Ureter (tissue), 1 donor: ENCODE measurements at regions not wholly inside any gene's neighbourhood (a gene's known extent, or its start where the extent isn't known, plus 50 kb on each side); places are given as distances from the start of the nearest gene placed in this dataset.

Experiments used
- DNase-seq: peaks from one replicate; pipeline ENCODE4 v3.0.0-alpha.2; 2020; ENCODE audit warnings: low spot score
- donor health status: DM: yes; HTN: yes; CAD: no.

DNA sequence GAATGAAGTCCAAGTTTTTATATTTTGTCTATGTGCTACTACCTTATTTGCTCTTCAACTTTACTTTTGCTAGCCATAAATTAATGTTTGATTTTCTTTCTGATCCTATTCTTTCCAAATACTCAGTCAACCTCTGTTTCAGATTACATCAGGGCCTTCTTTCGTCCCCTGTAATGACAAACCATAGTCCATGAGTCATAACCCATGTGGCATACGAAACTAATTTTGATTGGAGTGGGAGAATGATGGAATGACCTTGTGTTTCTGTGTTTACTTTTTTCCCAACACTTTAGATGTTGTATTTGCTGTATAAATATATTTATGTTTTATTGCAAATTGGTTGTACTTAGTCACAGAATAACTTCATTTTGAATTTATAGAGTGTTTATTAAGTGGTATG lies 1043.1 kb downstream of the DTWD2 start:
- DNase-seq, result no peak

DNA sequence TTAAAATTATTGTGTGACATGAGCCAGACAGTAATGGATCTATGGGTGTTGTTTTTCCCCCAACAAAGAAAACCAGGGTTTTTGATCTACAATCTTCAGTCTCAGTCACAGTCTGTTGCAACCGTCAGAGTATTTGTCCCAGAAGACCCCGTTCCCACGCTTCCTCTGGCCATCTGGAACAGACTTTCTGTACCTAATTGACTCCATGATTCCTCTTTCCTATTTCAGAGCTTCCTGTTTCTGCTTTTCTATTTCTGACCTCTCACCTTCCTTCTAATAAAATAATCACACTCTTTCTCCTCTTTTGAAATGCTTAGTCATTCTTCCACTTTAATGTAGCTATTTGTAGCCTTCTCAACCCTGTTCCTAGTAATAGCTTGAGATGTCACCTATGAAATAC lies 1044.8 kb downstream of the DTWD2 start:
- DNase-seq, result no peak

DNA sequence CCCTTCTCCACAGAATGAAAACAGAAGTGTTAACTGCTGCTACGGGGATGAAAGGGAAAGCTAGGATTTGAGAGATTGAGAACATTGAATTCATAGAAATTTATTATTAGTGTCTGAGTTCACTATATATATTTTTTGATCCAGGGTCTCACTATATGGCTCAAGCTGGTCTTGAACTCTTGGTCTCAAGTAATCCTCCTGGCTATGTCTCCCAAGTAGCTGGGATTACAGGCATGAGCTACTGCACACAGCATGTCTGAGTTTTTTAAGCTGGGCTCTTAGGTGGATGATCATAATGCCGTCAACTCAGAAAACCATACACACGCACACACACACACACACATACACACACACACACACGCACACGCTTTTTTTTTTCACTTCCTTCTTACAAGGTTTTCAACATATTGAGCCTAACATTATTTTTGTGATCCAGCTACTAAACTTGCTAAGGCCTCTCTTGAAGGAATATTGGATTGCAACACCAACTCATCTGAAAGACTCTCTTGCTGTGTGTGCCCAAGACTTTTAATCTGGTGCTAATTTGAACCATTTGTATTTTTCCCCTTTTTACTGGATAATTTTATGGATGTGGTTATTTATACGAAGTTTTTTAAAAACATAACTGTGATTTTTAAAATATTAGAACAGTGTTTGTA lies 1045.4 kb downstream of the DTWD2 start:
- DNase-seq, result no peak

DNA sequence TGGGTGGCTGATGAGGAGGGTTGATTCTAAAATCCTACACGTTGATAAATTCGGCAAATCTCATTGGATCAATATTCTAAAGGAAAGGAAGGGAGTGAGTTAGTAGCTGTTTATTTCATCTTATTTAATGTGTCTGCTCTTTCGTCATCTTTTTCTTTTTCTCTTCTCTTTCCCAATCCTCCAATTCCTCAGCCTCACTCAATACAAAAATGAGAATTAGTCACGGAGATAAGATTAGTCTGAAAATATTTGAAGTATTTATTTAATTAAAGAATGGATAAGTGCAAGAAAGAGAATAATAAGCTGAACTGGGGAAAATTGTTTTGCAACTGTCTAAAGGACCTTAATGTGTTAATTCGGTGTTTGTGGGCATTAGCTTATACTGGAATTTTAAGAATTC lies 1095.1 kb downstream of the DTWD2 start:
- no peak for DNase-seq

DNA sequence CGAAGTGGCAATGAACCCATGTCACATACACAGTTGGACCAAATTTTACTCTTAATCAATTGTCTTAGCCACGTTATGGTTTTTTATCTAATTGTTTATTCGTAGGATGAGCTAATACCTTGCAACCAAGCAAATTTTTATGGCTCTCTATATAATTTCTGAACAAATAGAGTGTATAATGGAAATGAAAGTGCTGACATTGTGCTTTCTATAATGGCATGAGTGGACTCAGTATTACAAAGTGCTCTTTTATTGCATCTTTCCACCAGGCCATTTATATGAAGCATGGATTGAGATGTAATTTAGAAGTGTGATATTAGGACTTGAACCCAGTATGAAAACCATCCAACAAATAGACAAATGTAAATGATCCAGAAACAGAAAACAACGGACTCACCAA lies 1096.0 kb downstream of the DTWD2 start:
- no peak for DNase-seq

DNA sequence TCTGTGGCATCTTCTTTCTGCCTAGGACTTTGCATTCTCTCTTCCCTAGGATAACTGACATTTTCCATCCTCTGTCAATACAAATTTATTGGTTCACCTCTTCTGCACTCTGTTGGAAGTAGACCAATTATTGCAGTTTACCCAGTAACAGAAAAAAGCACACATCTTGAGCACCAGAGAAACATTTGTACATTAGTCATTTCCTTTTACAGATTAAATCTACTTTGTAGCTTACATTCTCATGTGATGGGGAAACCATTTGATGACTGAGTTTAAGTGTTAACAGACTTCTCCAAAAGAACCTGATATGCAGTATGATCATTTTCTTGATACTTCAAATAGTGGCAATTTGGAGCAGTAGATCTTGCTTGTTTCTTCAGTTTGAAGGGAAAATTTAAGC lies 1098.8 kb downstream of the DTWD2 start:
- DNase-seq, result no peak

DNA sequence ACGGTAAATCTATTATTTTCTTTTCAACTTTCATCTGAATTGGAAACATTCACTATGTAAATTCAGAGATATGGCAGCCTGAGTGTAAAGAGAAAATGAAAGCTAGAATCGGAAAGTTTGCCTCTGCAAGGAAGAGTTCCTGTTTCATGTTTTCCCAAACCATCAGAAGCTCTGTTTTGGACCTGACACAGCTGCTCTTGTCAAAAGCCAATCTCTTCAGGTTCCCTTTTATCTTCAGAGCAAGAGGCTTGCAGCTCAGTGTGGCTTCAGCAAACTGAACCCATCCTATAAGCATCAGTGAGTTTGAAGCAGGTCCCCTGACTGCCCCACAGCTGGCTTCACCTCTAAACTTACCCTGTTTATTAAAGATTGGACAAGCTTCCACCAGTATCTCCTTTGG lies 1099.7 kb downstream of the DTWD2 start:
- DNase-seq, result no peak

DNA sequence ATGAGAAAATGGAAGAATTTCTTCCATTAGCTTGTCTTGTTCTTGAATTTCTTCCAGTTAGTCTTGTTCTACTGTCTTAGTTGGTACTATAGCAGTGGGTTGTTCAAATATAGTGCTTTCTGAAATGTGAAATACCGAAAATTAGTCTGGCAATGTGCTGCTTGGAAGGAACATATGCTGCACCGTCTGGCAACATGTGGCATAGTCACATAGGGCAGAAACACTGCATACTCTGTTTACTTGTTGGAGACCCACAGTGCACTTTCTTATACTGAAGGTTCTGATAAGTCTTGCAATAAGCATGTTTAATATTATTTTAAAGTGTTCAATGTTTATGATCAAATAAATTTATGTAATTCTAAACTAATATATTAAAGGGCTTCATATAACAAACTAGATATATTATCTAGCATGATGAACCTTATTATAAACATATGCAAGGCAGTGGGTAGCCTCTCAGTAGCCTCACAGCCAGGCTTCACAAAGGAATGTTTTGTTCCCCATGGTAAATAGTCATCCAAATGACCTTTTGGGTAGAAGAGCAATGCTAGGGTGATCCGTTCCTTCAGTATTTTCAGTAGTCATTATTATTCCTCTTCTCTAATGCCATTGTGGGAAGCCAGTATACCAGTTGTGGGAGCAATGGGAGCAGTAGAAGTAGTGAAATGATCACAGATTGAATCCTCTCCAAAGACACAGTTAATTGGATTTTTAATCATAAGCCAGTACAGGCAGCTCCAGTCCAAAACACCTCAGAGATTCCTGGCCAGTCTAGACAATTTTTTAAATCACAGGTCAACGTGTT lies 1106.7 kb downstream of the DTWD2 start:
- no peak for DNase-seq

DNA sequence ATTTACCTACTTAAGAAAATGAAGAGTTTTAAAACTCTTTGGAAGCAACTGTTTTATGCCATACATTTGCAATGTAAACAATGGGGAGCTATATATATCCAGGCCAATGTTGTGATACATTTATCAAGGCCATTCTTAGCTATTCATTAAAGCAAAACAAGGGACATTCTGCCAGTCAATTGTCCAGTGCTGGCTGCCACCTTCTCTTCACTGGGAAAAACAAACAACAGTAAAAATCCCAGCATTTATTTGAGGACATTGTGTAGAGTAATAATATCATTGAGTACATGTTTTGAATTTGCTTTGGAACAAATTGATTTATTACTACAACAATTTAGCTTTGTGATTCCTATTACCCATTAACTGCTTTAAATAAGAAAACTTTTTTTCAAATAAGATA lies 1107.4 kb downstream of the DTWD2 start:
- DNase-seq, result no peak

DNA sequence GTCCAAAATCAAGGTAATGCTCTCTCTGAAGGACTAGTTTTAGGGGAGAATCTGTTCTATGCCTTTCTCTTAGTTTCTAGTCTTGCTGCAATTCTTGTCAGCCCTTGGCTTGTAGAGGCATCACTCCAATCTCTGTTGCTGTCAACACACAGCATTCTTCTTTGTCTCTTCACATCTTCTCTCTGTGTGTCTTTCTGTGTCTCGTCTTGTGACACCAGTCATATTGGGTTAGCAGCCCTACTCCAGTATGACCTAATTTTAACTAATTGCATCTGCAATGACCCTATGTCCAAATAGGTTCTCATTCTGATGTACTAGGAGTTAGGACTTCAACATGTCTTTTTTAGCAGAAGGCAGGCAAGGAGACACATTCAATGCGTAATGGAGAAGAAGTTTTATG lies 1110.6 kb downstream of the DTWD2 start:
- DNase-seq, result no peak

DNA sequence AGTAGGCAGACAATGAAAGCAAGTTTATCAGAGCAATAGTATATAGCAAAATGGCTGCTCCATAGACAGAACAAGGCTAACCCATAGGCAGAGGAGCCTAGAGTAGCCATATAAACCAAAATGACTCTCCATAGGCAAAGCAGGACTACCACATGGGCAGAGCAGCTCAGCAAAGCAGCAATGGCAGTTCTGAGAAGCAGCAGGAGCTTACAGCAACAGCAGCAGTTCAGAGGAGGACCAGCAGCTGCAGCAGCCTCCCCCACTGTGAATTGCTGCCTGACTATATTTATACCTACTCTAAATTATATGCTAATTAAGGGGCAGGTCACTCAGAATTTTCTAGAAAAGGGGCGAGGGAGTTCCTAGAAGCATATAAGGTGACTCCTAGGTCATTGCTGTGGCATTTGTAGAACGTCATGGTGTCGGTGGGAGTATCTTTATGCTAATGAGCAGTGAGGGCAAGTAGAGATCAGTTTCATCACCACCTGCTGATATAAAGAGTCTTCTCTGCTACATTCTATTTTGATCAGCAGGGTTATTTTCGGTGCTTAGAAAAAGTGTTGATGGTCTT lies 1115.5 kb downstream of the DTWD2 start:
- no peak for DNase-seq

DNA sequence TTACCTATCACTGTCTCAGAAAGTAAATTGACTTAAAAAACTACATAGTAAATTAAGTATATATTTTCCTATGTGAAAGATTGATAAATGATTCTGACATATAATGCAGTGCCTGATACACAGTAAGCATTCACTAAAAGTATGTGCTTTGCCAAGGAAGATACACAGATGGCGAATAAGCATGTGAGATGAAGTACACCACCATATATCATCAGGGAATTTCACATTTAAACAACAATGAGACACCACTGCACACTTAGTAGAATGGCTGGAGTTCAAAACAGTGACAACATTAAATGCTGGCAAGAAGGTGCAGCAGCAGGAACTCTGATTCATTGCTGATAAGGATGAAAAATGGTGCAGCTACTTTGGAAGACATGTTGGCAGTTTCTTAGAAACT lies 1118.8 kb downstream of the DTWD2 start:
- DNase-seq, result no peak

DNA sequence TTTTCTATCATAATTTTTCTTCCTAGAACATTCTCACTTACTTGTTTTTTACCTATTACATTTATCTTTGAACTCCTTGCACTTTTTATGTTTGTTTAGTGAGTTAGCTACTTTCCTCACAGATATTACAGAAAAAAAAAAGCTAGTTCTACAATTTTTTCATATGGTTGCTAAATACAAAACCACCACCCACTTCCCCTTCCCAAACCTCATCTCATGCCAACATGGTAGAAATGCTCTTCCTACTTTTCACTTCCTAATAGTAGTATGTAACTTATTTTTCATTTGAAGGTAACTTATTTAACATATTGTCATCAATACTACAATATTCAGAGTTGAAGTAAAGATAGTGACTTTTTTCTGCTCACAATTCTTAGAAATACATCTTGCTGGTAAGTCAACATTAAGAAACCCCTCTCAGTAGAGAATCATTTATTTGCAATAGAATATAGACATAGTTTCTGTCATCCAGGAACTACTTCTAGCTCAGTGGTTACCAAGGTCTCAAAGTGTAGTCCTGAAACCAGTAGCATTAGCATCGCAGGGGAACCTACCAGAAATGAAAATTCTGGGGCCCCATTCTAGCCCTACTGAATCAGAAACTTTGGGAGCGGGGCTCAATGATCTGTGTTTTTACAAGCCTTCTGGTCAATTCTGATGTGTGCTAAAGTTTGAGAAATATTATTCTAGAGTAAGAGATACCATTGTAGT lies 1124.6 kb downstream of the DTWD2 start:
- DNase-seq, result no peak

DNA sequence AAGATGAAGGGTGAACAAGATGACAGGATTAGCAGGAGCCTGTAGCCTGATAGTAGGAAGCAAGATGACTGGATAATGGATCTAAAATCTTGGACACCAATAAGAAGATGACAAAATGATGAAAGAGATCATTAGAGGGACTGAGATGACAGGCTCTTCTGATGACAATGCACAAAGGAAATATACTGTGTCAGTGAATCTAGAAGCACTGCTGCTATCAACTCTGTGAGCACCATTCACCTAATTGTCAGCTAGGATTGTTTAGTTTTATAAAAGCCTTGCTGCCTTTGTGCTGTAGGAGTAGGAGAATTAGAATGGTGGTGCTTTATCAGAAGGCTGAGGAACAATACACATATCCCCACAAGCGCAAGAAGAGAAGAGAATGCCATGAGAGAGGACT lies 1127.8 kb downstream of the DTWD2 start:
- no peak for DNase-seq

DNA sequence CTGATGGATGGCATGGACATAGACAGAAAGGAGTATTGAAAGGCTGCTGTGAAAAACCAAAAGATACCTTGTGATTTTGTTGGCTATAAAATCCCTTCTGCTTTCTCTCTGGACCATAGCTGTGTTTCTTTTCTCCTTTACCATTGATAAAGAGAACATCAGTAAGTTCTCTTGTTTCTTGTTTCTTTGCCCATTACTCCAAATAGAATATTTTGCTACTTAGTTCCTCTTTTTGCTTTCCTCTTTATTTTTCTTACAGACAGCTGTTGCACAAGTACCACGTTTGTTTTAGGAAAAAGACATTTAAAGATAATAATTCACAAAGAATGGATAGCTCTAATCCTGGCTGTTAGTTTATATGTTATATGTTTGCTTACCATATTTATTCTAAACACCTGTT lies 1129.2 kb downstream of the DTWD2 start:
- DNase-seq, result no peak

DNA sequence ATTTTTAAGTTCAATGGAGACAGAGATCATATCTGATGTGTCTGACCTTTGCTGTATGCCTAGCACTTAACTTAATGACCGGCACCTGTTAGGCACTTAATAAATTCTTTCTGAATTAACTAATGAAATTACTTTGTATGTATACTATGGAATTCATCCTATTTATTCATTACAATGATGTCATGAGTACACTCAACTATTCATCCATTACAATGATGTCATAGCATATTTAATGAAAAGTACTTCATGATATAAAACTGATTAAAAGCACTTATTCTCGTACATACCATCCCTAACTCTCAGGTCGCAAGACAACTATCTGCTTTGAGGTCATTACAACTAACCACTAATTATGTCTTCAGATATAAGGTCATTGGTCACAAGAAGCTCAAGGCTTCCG lies 1131.6 kb downstream of the DTWD2 start:
- DNase-seq, result no peak

DNA sequence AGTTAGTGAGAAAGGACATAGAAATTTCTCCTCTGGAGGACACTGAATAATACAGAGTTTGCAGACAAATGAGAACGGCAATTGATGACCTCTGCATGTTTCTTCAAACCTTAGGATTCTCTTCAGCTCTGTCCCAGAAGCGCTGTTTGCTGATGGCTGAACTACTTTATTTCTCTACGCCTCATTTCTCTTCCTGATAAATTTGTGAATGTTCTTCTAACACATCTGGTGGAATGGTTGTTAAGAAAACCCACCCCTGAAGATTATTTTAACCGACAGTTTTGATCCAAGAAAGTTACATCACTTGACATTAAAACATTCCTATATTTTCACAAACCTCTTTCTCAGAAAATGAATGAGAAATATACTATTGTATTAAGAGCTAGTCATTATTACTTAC lies 1150.6 kb downstream of the DTWD2 start:
- DNase-seq, result no peak

DNA sequence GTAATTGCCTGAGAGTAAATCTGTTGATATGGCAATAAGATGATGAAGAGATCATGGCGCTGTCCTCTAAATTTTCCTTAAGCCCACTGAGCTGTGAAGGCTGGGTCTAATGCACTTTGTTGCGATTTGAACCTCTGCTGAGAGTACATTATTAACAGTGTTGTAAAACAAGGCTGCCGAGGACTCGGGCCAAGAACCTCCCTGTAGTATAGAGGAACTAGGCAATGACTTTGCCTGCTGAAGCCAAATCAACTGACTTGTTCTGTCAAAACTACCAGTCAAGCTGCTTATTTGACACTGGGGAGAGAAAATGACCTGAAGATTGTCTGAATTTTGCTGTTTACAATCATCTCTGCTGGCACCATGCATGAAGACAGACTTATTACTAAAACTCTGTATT lies 1154.7 kb downstream of the DTWD2 start:
- DNase-seq, result no peak

DNA sequence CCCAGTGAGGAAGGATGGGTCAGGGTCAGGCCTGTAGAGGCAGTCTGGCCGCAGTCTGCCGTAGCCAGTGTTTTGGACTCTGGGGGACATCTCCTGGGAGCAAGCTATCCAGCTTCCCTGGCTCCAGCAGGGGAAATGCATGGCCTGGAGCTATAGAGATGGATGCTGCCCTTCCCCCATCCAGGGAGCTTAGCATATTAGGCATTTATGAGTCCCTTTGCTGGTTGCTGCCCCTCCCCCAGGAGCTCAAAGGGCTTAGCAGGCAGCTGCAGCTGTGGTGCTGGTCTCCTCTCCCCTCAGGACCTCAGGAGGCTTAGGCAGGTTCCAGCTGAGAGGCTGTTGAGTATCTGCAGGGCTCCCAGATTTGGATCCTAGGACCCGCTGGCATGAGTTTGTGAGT lies 1158.7 kb downstream of the DTWD2 start:
- no peak for DNase-seq

DNA sequence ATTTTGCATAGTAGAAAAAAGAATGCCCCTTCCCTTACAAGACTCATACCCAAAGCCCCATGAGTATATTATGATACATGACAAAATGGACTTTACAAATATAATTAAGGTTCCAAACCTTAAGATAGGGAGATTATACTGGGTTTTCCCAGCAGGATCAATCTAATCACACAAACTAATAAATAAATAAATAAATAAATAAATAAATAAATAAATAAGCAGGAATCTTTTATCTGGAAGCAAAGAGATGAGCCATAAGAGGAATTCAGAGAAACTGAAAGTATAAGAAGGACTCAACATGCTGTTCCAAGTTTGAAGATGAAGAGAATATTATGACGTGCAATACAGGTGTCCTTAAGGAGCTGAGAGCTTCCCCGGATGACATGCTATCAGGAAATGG lies 1174.5 kb downstream of the DTWD2 start:
- no peak for DNase-seq

DNA sequence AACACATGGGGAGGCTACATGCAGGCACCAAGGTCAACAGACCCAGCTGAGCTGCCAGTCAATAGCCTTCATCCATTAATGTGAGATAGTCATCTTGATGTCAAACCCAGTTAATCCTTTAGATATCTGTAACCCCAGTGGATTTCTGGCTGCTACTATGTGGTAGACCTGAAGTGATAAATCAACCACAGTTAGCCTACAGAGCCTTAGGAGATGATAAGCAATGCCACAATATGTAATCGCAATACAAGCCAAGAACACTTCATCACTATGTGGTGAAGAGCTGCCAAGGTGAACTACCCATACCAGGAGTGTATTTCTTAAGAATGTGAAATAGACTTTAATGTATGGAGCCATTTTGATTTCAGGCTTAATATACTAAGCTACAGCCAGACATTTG lies 1175.5 kb downstream of the DTWD2 start:
- no peak for DNase-seq

DNA sequence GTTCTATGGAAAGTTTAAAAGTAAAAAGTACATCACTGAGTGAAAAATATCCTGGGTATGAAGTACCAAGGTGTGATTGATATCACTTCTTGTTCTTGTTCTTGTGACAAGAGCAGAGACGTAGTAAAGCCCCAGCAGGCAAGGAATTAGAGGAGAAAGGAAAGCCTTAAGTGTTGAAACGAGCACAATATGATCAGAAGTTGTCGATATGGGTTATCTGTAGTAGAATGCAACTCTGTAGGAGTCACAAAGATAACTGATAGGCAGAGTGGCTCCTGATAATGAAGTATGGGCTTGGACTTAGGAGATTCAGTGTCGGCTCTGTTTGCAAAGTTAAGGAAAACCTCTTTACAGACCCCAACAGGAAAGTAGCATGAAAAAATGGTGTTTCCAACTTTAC lies 1179.1 kb downstream of the DTWD2 start:
- no peak for DNase-seq

DNA sequence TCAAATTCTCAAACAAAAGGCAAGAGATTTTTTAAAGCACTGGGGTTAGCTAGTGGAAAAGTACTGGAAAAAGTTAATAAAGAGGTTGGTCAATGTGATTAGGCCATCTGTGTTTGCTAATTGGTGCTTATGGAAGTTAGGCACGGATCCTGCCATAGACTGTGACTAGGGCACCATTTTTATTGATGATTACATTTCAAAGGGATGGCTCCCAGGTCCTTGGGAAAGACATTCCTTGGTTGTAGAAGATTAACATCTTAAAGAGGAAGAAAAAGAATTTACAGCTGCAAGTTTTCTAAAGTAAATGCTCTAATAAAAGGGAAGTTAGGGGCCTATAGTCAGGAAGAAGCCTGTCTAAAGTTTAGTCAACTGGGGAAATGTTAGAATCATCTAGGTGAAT lies 1183.3 kb downstream of the DTWD2 start:
- no peak for DNase-seq
